GM19395 (cell line): ENCODE measurements at regions not wholly inside any gene's neighbourhood (a gene's known extent, or its start where the extent isn't known, plus 50 kb on each side); places are given as distances from the start of the nearest gene placed in this dataset.

ENCODE experiments used
- ATAC-seq: cut with Tn5 transposase; IDR thresholded peaks from one replicate; pipeline ENCODE4 v1.9.1; 2021; ENCODE audit warnings: mild to moderate bottlenecking, moderate library complexity; ENCODE audit not compliant: unreplicated experiment

DNA sequence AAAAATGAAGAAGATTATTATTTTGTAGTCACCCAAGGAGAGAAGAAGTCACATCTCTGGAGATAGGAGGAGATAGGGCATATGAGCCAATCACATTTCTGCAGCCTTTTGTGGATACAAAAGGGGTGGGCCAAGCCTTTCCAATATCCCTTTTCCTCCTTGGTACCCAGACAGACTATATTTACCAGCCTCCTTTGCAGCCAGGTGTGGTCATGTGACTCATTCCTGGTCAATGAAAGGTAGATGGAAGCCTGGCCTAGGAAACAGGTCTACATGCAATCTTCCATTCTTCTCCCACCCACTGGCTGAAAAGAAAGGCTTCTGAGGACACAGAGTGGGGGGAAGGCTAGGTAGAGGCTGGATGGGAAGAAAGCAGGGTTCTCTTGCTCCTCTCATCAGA, 58.1 kb upstream of the ERG start:
- no peak for ATAC-seq

DNA sequence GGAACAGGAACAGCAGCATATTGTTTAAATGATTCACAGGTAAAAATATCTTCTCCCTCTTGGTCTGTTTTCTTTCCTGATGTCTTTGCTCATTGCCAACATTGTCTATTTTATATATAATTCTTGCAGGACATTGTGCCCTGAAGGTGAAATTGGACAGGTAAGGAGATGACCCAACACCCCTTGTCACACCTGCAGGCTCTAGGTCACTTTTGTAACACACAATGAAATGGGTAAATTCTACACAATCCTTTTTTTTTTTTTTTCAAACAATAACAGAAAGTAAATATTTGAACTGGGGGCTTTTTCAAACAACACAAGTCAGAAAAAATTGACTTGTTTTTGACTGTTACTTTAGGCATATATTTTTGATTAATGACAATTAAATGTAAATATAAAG, 62.9 kb upstream of the ERG start:
- no peak for ATAC-seq

DNA sequence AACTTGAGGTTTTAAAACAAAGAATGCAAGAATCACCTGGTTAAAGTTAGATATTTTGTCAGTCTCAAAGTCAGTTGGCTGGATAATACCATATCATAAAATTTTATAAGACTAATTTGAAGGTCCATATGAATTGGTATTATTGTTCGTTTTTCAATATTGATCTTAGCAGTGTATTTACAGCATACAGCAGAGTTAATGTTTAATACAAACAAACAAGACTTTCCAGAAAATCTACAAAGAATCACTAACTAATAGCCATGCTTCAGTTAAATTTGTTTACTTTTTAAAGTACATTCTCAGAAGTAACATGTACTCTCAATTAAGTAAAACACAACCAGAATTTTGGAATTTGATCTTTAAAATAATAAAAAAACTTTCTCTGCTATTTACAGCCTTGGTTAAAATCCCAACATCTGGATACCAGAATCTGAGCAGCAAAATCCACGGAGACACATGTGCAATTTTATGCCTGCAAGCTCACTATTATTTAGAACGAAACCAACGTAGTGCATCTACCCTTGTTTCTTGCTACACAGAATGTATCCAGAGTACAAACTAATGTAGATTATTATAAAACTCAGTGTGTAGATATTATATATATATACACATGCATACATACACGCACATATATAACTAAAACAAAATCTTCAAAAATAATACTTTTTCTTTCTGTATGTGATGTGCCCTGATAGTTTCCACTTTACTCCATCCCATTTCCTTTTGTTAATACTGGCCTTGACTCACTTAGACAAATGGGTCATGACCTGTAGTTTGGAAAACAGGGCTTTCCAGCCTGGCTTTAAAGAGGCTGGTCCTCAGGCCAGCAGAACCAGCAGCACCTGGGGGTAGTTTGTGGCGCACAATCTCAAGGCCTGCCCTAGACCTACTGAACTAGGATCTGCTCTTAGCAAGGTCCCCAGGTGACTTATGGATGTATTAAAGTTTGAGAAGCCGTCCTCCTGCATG, 63.6 kb upstream of the ERG start:
- no peak for ATAC-seq

DNA sequence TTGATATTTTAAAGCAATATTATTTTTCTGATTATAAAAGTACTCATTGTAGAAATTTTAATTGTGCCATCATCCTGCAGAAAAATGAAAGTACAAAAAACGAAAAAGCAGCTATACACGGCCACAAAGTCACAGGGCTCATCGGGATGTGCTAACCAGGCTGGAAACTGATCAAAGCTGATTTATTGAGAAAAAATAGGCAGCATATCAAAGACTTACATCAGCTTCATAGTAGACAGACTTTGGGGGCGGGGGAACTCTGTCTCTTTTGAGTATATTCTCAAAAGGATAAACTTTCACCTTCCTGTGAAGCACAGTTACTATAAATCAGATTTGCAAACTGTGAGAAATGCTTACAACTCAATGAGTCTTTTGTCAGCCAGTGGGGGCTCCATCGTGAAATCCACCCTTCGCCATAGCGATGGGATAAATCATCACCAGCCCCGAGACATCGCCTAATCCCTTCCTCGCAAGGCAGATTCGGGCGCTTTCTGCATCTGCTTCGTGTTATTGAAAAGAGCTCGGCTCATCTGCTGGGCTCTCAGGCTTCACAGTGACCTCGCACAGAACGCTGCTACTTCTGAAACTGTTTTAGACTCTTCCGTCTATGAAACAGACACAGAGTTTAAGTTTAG, 69.2 kb upstream of the ERG start:
- ATAC-seq = no peak

DNA sequence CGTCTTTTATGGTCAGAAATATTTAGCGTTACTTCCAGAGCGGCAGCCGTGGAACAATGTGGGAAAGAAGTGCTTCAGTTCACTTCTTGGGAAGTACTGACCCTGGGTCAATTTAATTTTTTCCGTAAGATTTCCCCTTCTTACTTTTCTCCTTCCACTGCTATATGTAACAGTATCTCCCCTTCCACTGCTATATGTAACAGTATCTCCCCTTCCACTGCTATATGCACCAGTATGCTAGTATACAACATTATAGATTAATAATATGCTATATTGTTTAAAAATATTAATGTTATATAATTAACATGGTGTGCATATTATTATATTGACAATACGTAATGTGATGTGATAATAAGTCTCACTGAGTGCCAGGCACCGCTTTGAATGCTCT, 69.7 kb upstream of the ERG start:
- ATAC-seq = no peak

DNA sequence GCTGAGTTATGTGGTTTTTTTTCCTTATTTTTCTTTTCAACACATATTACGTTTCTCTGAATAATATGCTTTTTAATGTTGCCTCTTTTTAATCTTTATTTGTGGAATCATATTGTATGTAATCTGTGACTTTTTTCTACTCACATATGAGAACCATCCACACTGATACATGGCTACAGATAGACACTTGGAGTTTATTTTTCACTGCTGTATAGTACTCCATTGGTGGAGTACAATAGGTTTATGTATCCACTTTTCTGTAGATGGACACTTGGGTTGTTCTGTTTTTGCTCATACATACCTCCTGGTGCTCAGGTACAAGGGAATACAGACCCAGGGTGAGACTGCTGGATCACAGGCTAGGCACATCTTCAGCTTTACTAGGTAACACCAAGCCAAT, 71.5 kb upstream of the ERG start:
- ATAC-seq = no peak

DNA sequence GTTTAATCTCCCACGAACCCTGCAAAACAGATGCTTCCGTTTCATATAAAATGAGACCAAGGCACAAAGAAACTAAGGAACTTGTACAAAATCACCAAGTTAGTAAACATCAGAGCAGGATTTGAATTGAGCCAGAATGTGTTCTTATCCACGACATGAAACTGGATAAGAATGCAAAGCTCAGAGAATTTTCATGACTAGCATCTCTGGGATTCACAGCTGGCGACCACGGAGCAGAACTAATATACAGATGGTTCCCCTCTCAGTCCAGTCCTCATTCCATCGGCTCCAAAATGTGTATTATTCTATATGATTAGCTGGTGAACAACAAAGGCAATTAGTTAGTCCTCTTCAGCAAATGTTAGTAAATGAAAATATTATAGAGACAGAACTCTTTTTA, 72.3 kb upstream of the ERG start:
- no peak for ATAC-seq

DNA sequence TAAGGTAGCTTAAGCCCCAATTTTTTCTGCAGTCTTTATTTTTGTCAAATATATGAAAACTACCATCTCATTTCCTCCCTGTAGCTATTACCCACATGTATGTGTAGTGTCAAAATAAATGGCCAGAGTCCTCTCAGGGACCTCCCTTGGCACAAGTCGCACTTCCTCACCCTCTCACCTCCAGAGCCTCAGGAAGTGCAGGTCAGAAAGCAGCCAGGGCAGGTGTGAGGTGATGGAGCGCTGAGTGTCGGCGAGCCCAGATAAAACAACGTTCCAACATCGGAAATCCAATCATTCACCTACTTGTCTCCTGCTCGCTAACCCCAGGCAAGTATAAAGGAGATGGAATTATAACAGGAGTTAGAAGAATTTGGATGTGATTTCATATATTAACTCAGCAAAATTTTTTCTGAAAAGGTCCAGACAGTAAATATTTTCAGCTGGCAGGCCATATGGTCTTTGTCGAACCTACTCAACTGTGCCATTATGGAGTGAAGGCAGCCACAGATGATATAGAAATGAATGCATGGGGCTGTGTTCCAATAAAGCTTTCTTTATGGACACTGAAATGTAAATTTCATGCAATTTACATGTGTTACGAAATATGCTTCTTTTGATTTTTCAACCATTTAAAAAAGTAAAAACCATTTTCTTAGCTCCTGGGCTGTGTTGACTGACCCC, 76.8 kb upstream of the ERG start:
- no peak for ATAC-seq

DNA sequence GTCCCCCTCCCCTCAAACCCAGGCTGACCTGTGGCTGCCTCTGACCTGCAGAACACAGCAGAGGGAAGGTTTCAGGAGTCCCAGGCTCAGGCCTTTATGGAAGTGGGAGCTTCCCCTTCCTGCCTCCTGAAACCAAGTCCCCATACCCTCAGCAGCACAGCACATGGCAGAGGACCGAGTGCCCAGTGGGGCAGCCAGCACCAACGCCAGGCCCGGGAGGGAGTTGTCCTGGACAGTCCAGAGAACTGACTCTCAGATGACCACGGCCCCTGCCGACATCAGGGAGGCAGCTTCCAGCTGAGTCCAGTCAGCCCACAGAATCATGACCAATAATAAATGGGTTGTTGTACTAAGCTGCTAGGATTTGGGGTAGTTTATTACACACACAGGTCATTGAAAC, 79.6 kb upstream of the ERG start:
- no peak for ATAC-seq

DNA sequence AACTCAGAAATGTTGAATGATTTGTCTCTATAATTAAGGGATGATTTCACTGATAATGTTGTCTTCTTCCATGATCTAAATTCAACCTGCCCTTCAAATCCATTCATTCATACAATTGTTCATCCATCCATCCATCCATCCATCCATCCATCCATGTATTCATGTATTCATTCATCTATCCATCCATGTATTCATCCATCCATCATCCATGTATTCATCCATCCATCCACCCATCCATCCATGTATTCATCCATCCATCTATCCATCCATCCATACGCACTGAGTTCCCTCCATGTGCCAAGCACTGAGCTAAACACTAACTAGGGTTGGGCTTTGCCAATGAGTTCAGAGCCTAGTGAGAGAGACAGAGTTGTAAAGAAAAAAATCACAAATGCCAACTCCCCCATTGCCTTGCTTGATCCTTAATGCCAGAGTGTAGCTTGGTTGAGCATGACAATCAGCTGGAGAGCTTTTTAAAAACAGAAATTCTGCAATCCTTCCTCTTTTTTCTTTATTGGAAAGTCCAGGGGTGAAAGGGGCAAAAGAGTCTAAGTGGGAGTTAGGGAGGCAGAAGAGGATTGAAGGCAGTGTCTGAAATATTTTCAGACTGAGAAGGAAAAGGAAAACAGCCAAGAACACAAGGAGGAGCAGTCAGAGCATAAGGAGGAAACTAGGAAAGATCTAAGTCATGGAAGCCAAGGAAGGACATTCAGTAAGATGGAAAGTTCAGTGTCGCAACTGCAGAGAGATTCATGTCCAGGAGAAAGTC, 92.4 kb upstream of the ERG start:
- no peak for ATAC-seq

DNA sequence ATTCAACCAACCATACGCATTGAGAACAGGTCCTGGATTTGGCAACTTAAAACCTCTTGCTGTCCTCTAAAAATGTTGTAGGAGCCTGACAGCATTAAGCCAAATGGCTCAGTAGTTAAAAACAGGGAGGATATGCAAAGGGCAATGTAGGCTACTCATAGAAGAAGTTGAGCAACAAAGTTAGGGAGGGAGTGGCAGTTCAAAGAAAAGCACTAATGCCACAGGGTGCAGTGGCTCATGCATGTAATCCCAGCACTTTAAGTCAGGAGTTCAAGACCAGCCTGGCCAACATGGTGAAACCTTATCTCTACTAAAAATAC, 92.9 kb upstream of the ERG start:
- ATAC-seq = no peak

DNA sequence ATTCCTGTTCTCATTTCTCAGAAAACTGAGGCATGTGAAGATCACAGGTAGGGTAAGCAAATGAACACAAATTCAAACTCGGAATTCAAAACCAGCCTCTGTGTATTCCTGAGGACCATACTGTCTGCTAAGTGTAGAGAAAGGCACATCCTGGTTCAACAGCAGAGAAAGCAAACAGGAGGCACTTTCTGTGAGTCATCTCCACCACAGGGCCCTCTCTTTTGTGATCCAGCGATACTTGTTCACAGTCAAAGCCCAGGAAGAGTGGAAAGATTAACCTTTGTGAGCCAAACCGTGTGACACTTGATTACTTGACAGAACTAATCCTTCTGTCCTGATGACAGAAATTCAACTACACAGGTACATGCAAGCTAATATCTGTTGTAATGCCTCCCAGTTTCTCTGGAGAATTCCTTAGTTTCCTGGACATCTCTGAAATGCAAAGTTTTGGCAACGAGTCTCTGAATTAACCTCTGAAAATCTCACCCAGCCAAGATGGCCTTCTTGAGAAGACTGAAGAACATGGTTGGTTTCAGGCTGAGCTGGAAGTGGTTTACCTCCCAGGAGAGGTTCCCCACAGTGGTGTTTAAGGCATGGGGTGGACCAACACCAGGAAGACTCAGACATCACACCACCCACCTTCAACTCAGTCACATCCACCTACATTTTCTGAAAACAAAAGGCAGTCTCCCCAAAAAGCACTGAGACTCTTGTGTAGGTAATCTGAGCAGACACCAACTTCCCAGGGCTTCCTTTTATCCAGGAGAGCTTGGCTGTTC, 98.2 kb upstream of the ERG start:
- ATAC-seq = no peak

DNA sequence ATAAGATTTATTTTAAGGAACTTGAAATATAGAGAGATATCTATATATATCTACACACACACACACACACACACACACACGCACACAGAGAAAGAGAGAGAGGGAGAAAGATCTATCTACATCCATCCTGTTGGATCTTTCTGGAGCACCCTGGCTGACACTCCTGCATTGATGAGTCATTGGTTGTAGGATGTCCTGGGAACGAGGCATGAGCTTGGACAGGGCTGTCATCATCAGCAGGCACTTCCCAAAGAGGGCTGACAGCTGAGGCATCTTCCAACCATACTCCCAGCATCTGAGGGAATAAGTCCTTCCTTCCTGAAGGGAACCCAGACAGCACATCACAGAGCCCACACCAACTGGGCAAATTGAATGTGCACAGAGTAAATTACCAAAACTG, 99.1 kb upstream of the ERG start:
- ATAC-seq = no peak

DNA sequence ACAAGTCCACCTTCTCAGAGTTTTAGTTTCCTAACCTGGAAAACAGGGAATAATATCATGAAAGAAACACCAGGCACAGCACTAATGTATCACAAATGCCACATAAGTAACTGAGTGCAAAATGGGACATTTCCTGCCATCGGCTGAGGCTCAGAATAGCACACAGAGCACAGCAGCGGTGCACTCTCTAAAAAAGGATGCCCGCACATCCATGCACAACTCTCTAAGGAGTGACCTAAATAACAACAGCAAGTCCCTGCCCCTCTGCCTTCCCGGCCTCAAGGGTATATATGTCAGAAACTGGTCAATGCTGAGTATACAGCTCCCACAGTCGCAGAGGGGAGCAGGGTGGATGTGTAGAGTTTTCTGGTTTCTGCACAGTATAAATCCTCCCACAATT, 100.1 kb upstream of the ERG start:
- no peak for ATAC-seq

DNA sequence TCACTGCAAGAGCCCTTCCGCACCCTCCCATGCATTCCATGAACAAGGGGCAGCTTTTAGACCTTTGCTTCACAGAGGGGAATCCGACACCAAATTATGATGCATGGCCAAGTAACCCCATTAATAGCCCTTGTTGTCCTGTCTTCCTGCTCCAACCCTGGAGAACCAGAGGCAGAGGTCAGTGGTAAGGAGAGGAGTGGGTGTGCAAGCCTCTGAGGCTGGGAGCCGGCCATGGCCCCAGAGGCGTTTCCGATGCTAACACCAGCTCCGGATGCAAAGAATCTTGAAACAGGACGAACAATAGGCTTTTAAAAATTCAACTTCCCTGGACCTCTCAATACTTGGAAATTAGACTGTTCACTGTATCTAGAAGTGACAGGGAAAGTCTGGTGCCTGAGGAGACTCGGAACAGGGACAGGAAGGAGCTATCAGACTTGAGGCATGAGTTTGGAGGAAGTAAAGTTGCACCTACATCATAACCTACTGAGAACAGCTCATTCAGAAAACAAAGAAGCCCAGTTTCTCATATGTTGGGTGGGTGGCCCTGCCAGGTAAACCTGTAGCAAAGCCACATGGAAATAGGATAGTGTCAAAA, 101.2 kb upstream of the ERG start:
- ATAC-seq = no peak

DNA sequence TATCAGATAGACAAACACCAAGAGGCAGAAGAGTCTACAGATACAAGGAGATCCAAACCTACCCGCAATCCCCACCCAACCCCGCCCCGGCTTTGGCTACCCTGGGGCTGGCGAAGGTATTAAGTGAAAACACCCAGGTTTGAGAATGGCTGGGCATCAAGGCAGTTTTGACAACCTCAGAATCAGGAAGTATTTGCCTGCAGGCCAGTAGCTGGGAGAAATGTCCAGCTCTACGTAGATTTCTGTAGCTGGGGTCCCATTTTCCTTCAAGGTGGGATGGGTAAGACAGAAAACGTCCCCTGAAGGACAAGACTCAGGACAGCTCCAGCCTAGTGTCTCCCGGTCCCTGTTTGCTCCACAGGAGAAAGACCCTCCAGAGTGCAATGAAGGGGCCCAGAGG, 101.8 kb upstream of the ERG start:
- ATAC-seq = no peak

DNA sequence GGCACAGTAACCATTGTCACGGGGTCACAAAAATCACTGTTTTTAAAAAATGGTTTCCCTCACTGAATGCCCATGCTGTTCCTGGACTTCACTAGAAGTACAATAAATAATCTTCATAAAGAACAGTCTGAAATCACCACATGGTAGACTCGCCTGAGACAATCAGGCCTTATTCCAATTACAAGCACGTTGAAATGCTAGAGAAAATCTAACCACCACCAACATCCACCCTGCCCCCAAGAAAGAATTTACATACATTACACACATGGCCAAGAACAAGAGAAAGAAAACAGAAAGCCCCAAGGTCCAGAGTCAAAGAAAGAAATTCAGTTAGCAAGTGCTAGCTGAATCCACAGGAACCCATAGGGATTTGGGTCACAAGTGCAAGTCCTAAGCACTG, 107.0 kb upstream of the ERG start:
- ATAC-seq = no peak

DNA sequence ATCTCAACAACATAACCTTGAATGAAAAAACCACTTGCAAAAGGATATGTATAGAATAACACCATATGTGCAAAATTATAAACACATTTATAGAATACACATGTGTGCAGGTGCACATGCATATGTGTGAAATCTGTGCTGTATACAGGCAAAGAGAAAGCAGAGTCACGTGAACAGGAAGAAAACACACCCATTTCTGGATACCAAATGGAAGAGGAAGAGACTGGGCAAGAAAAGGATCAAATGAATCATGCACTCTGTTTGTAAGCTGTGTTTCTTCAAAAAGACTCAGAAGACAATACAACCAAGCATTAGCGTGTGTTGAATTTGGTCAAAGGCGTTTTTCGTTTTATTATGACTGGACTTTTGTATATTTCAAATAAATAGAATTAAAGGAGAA, 111.3 kb upstream of the ERG start:
- no peak for ATAC-seq

DNA sequence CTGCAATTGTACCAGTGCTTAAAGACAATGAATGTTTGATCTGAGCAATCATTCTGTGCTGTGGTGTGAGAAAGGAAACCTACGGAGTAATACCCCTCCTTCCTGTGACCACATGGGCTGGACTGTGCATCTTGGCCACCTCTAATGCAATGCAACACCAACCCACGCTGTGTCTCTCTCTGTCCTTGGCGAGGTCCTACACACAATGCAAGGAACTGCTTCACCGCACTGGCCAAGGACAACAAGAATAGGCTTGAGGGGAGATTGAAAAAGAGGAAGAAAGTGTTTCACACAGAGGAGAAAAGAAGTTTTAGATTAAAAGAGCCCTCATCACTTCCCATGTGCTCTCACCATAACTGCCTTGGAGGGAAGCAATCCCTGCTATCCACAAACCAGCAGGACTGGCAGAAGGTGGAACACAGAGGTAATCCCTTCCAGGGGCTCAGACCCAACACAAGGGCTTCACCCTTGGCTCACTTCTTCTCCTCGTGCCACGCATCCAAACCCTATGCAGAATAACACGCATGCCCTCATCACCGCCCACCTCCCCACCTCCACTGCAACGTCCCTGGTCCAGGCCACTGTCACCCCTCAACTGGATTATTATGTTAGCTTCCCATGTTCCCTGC, 112.5 kb upstream of the ERG start:
- no peak for ATAC-seq

DNA sequence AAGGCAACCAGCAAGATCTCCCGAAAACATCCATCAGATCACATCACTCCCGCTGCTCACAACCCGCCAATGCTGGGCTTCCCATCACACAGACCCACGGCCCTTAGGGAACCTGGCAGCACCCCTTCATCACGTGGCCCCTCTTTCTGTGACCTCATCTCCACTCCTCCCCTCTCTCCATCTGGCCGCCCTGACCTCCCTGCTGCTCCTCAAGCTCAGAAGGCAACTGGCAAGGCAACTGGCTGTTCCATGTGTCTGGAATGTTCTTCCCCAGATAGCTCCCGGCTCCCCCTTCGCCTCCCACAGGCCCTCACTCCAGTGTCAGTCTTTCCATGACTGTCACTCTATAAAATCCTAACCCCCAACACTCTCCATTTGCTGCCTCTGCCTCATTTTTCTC, 113.0 kb upstream of the ERG start:
- no peak for ATAC-seq
